Stimulated activated CD4-positive, alpha-beta T cell treated with anti-CD3 and anti-CD28 coated beads, TNF-alpha, amount 100 ng/mL, for 24 hours (primary cell): ENCODE measurements at regions not wholly inside any gene's neighbourhood (a gene's known extent, or its start where the extent isn't known, plus 50 kb on each side); places are given as distances from the start of the nearest gene placed in this dataset.
"Not testable (repeated sequence)": the region's sequence is repeated elsewhere in the genome, so short reads cannot be mapped to it uniquely, and the experiment has no call there.

Experiments
- DNase-seq, 3 experiments: peaks; one replicate each; pipeline ENCODE4 v3.0.0-alpha.2; 2020; ENCODE audit warnings: low read depth in 3 of 3

- no peak for DNase-seq
Observed at GRCh38 chr1:2950926-2951305, 70.4 kb upstream of the ACTRT2 start.

GRCh38 chr1:2951856-2952255 is 69.4 kb upstream of the ACTRT2 start:
- no peak for DNase-seq

GRCh38 chr1:2952371-2952770 is 68.9 kb upstream of the ACTRT2 start:
- no peak for DNase-seq

- no peak for DNase-seq
Observed at GRCh38 chr1:2952992-2953391, 68.3 kb upstream of the ACTRT2 start.

GRCh38 chr1:2953688-2954285 is 67.5 kb upstream of the ACTRT2 start:
- no peak for DNase-seq

- DNase-seq: no peak
Observed at GRCh38 chr1:2955652-2956051, 65.6 kb upstream of the ACTRT2 start.

- DNase-seq: no peak
Observed at GRCh38 chr1:2956576-2956975, 64.7 kb upstream of the ACTRT2 start.

- DNase-seq: no peak
Observed at GRCh38 chr1:2957329-2957728, 63.9 kb upstream of the ACTRT2 start.

GRCh38 chr1:2959881-2960280 is 61.4 kb upstream of the ACTRT2 start:
- not testable (repeated sequence) for DNase-seq

- no peak for DNase-seq
Observed at GRCh38 chr1:2961081-2961480, 60.2 kb upstream of the ACTRT2 start.

GRCh38 chr1:2961661-2962060 is 59.6 kb upstream of the ACTRT2 start:
- no peak for DNase-seq

GRCh38 chr1:2962061-2962460 is 59.2 kb upstream of the ACTRT2 start:
- no peak for DNase-seq

- DNase-seq: no peak
Observed at GRCh38 chr1:2962541-2962940, 58.7 kb upstream of the ACTRT2 start.

GRCh38 chr1:2962946-2963345 is 58.3 kb upstream of the ACTRT2 start:
- no peak for DNase-seq

- DNase-seq: no peak
Observed at GRCh38 chr1:2965676-2966075, 55.6 kb upstream of the ACTRT2 start.

GRCh38 chr1:2966449-2967328 is 54.6 kb upstream of the ACTRT2 start:
- DNase-seq: no peak

GRCh38 chr1:2967329-2967725 is 53.9 kb upstream of the ACTRT2 start:
- no peak for DNase-seq

GRCh38 chr1:2967881-2968280 is 53.4 kb upstream of the ACTRT2 start:
- DNase-seq: no peak

GRCh38 chr1:2968471-2968881 is 52.8 kb upstream of the ACTRT2 start:
- DNase-seq: no peak

GRCh38 chr1:2969011-2969844 is 52.0 kb upstream of the ACTRT2 start:
- no peak for DNase-seq

- no peak for DNase-seq
Observed at GRCh38 chr1:2969845-2970291, 51.4 kb upstream of the ACTRT2 start.

GRCh38 chr1:2970311-2971071 is 50.8 kb upstream of the ACTRT2 start:
- no peak for DNase-seq
